ENCODE measurements at regions not wholly inside any gene's neighbourhood (a gene's known extent, or its start where the extent isn't known, plus 50 kb on each side); places are given as distances from the start of the nearest gene placed in this dataset.
"Not testable (repeated sequence)": the region's sequence is repeated elsewhere in the genome, so short reads cannot be mapped to it uniquely, and the experiment has no call there.

- H3F3A ChIP-seq (ENCODE audit: insufficient read depth, low read length): no peaks in the 10 kb centered on the region
- no peak overlapping the region for H3K9ac ChIP-seq (ENCODE audit: low read length)
- H3K4me3 ChIP-seq (ENCODE audit: low read length): no peak overlapping the region
- no peak overlapping the region for H3K4me2 ChIP-seq (ENCODE audit: low read depth, low read length)
- no peaks in the 10 kb centered on the region for H3K9me2 ChIP-seq (replicated peaks; ENCODE audit: insufficient read depth, low read length)
- H4K20me1 ChIP-seq (ENCODE audit: insufficient read depth, low read length): no peaks in the 10 kb centered on the region
- DNase-seq: no peak
- no peaks in the 10 kb centered on the region for H3K27me3 ChIP-seq (replicated peaks; ENCODE audit: insufficient read depth, low read length)
- no peak overlapping the region for H3K27ac ChIP-seq (ENCODE audit: low read length)
- H3K4me1 ChIP-seq (ENCODE audit: low read length): no peaks in the 10 kb centered on the region
- TF ChIP-seq EZH2 (optimal IDR thresholded peaks at IDR 0.05; ENCODE audit: low read depth, low read length): no peak
- no peak for TF ChIP-seq EZH2phosphoT487 (IDR thresholded peaks at IDR 0.05; ENCODE audit: low read length)
- TF ChIP-seq, protein P1, sequence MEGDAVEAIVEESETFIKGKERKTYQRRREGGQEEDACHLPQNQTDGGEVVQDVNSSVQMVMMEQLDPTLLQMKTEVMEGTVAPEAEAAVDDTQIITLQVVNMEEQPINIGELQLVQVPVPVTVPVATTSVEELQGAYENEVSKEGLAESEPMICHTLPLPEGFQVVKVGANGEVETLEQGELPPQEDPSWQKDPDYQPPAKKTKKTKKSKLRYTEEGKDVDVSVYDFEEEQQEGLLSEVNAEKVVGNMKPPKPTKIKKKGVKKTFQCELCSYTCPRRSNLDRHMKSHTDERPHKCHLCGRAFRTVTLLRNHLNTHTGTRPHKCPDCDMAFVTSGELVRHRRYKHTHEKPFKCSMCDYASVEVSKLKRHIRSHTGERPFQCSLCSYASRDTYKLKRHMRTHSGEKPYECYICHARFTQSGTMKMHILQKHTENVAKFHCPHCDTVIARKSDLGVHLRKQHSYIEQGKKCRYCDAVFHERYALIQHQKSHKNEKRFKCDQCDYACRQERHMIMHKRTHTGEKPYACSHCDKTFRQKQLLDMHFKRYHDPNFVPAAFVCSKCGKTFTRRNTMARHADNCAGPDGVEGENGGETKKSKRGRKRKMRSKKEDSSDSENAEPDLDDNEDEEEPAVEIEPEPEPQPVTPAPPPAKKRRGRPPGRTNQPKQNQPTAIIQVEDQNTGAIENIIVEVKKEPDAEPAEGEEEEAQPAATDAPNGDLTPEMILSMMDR (IDR thresholded peaks at IDR 0.05; ENCODE audit: low read length): no peak
- H3K79me2 ChIP-seq (ENCODE audit: low read length): no peaks in the 10 kb centered on the region
- no peaks in the 10 kb centered on the region for H3K9me3 ChIP-seq (replicated peaks; ENCODE audit: insufficient read depth, low read length)
- no peaks in the 10 kb centered on the region for H3K36me3 ChIP-seq (replicated peaks; ENCODE audit: insufficient read depth, low read length)
- H2AFZ ChIP-seq (ENCODE audit: low read length): no peak overlapping the region
Measured at GRCh38 chr4:89492581-89493071, 185.0 kb upstream of the GPRIN3 start.

GRCh38 chr4:89491761-89492160, 184.2 kb upstream of the GPRIN3 start:
- H3K4me2 ChIP-seq (ENCODE audit: low read depth, low read length): no peak overlapping the region
- TF ChIP-seq EZH2phosphoT487 (IDR thresholded peaks at IDR 0.05; ENCODE audit: low read length) (no peak), EZH2 (optimal IDR thresholded peaks at IDR 0.05; ENCODE audit: low read depth, low read length) (no peak)

DNA sequence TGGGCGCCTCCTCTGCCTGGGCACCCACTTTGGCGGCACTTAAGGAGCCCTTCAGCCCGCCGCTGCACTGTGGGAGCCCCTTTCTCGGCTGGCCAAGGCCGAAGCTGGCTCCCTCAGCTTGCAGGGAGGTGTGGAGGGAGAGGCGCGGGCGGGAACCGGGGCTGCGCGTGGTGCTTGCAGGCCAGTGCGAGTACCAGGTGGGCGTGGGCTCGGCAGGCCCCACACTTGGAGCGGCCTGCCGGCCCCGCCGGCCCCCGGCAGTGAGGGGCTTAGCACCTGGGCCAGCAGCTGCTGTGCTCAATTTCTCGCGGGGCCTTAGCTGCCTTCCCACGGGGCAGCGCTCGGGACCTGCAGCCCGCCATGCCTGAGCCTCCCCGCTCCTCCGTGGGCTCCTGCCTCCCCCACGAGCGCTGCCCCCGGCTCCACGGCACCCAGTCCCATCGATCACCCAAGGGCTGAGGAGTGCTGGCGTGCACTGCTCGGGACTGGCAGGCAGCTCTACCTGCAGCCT, 182.4 kb upstream of the GPRIN3 start:
- not testable (repeated sequence) for H3K4me1 ChIP-seq (ENCODE audit: low read length); H3K4me2 ChIP-seq (ENCODE audit: low read depth, low read length); H3F3A ChIP-seq (ENCODE audit: insufficient read depth, low read length); H3K27me3 ChIP-seq (replicated peaks; ENCODE audit: insufficient read depth, low read length); DNase-seq; H3K9ac ChIP-seq (ENCODE audit: low read length); H3K36me3 ChIP-seq (replicated peaks; ENCODE audit: insufficient read depth, low read length); H3K9me2 ChIP-seq (replicated peaks; ENCODE audit: insufficient read depth, low read length); H4K20me1 ChIP-seq (ENCODE audit: insufficient read depth, low read length); H3K79me2 ChIP-seq (ENCODE audit: low read length); H3K4me3 ChIP-seq (ENCODE audit: low read length); H3K9me3 ChIP-seq (replicated peaks; ENCODE audit: insufficient read depth, low read length); H3K27ac ChIP-seq (ENCODE audit: low read length); H2AFZ ChIP-seq (ENCODE audit: low read length)

More at GRCh38 chr4:89491761-89492160, 184.2 kb upstream of the GPRIN3 start:
- Histone ChIP-seq H4K20me1 (ENCODE audit: insufficient read depth, low read length) (no peaks in the 10 kb centered on the region), H3K9me2 (replicated peaks; ENCODE audit: insufficient read depth, low read length) (no peaks in the 10 kb centered on the region), H2AFZ (ENCODE audit: low read length) (no peak overlapping the region), H3F3A (ENCODE audit: insufficient read depth, low read length) (no peaks in the 10 kb centered on the region), H3K27ac (ENCODE audit: low read length) (no peak overlapping the region), H3K9ac (ENCODE audit: low read length) (no peak overlapping the region), H3K4me3 (ENCODE audit: low read length) (no peak overlapping the region), H3K4me1 (ENCODE audit: low read length) (no peaks in the 10 kb centered on the region), H3K36me3 (replicated peaks; ENCODE audit: insufficient read depth, low read length) (no peaks in the 10 kb centered on the region), H3K27me3 (replicated peaks; ENCODE audit: insufficient read depth, low read length) (no peaks in the 10 kb centered on the region), H3K9me3 (replicated peaks; ENCODE audit: insufficient read depth, low read length) (no peaks in the 10 kb centered on the region), H3K79me2 (ENCODE audit: low read length) (no peaks in the 10 kb centered on the region)
- DNase-seq: no peak

GRCh38 chr4:89489338-89489771, 181.8 kb upstream of the GPRIN3 start:
- Histone ChIP-seq H3K36me3 (replicated peaks; ENCODE audit: insufficient read depth, low read length) (no peaks in the 10 kb centered on the region), H3K9me3 (replicated peaks; ENCODE audit: insufficient read depth, low read length) (no peaks in the 10 kb centered on the region), H3K4me1 (ENCODE audit: low read length) (no peaks in the 10 kb centered on the region), H3K9ac (ENCODE audit: low read length) (no peak overlapping the region), H3F3A (ENCODE audit: insufficient read depth, low read length) (no peaks in the 10 kb centered on the region), H3K27ac (ENCODE audit: low read length) (no peak overlapping the region), H3K9me2 (replicated peaks; ENCODE audit: insufficient read depth, low read length) (no peaks in the 10 kb centered on the region), H3K27me3 (replicated peaks; ENCODE audit: insufficient read depth, low read length) (no peaks in the 10 kb centered on the region), H3K4me2 (ENCODE audit: low read depth, low read length) (no peak overlapping the region), H3K4me3 (ENCODE audit: low read length) (no peak overlapping the region), H4K20me1 (ENCODE audit: insufficient read depth, low read length) (no peaks in the 10 kb centered on the region), H3K79me2 (ENCODE audit: low read length) (no peaks in the 10 kb centered on the region), H2AFZ (ENCODE audit: low read length) (no peak overlapping the region)
- DNase-seq: no peak
- TF ChIP-seq EZH2 (optimal IDR thresholded peaks at IDR 0.05; ENCODE audit: low read depth, low read length) (no peak), EZH2phosphoT487 (IDR thresholded peaks at IDR 0.05; ENCODE audit: low read length) (no peak)
- TF ChIP-seq, protein P1 (IDR thresholded peaks at IDR 0.05; ENCODE audit: low read length): no peak

All from MM.1S (cell line).